ENCODE measurements at regions not wholly inside any gene's neighbourhood (a gene's known extent, or its start where the extent isn't known, plus 50 kb on each side); places are given as distances from the start of the nearest gene placed in this dataset.

- peaks cover 3% of the 10 kb centered on the region for H3K4me1 ChIP-seq (ENCODE audit: control insufficient read depth, extremely low read depth, insufficient read depth, low read length)
- no peaks in the 10 kb centered on the region for H3K9me3 ChIP-seq (ENCODE audit: control insufficient read depth, low read depth, low read length)
- no peak overlapping the region for H3K4me3 ChIP-seq (ENCODE audit: control insufficient read depth in 2 of 3, extremely low read depth in 1 of 3, insufficient read depth in 2 of 3, low read depth in 1 of 3, low read length in 3 of 3)
- DNase-seq (ENCODE audit: low read depth, low spot score): no peak
- no peak for FAIRE-seq
- H2AFZ ChIP-seq (ENCODE audit: control insufficient read depth, low read length): peak overlapping the region; percentile 24
- no peaks in the 10 kb centered on the region for H3K79me2 ChIP-seq (ENCODE audit: control insufficient read depth, insufficient read depth, low read length)
- H3K9me1 ChIP-seq (ENCODE audit: control insufficient read depth, extremely low read depth, insufficient read depth, low read length): peaks cover 3% of the 10 kb centered on the region
- TF ChIP-seq CTCF (optimal IDR thresholded peaks at IDR 0.05 in 1 of 3, IDR thresholded peaks at IDR 0.05 in 1 of 3, conservative IDR thresholded peaks at IDR 0.05 in 1 of 3; ENCODE audit: extremely low read depth in 1 of 3, insufficient read depth in 2 of 3, low read length in 3 of 3) (no peak), EZH2 (IDR thresholded peaks at IDR 0.05; ENCODE audit: low read length) (no peak)
- H3K27ac ChIP-seq (ENCODE audit: control insufficient read depth, insufficient read depth, low read length): no peak overlapping the region
- dilution Hi-C loops (cut with MboI; ENCODE audit: extremely low pct_ligation_motif_present, low sequenced_read_pairs): no loop called here
- no peaks in the 10 kb centered on the region for H4K20me1 ChIP-seq (ENCODE audit: control insufficient read depth, extremely low read depth, insufficient read depth, low read length)
- peaks cover 18% of the 10 kb centered on the region for H3K27me3 ChIP-seq (ENCODE audit: control insufficient read depth, extremely low read depth, insufficient read depth, low read length)
- no peak overlapping the region for H3K9ac ChIP-seq (ENCODE audit: control insufficient read depth, extremely low read depth, insufficient read depth, low read length)
- H3K4me2 ChIP-seq (ENCODE audit: control insufficient read depth, extremely low read depth, insufficient read depth, low read depth, low read length): peak overlapping the region; percentile 25
- H3K36me3 ChIP-seq (ENCODE audit: control insufficient read depth in 2 of 2, extremely low read depth in 1 of 2, insufficient read depth in 2 of 2, low read length in 2 of 2): no peaks in the 10 kb centered on the region
Measured at GRCh38 chr9:113741886-113742854, 133.9 kb upstream of the ZNF618 start.

- no peak for TF ChIP-seq CTCF (optimal IDR thresholded peaks at IDR 0.05 in 1 of 3, IDR thresholded peaks at IDR 0.05 in 1 of 3, conservative IDR thresholded peaks at IDR 0.05 in 1 of 3; ENCODE audit: extremely low read depth in 1 of 3, insufficient read depth in 2 of 3, low read length in 3 of 3)
- no peak for TF ChIP-seq EZH2 (IDR thresholded peaks at IDR 0.05; ENCODE audit: low read length)
- Histone ChIP-seq H3K4me2 (ENCODE audit: control insufficient read depth, extremely low read depth, insufficient read depth, low read depth, low read length) (peak overlapping the region; percentile 25), H3K27ac (ENCODE audit: control insufficient read depth, insufficient read depth, low read length) (no peak overlapping the region), H4K20me1 (ENCODE audit: control insufficient read depth, extremely low read depth, insufficient read depth, low read length) (no peaks in the 10 kb centered on the region), H3K36me3 (ENCODE audit: control insufficient read depth in 2 of 2, extremely low read depth in 1 of 2, insufficient read depth in 2 of 2, low read length in 2 of 2) (no peaks in the 10 kb centered on the region), H3K4me3 (ENCODE audit: control insufficient read depth in 2 of 3, extremely low read depth in 1 of 3, insufficient read depth in 2 of 3, low read depth in 1 of 3, low read length in 3 of 3) (no peak overlapping the region), H3K9ac (ENCODE audit: control insufficient read depth, extremely low read depth, insufficient read depth, low read length) (no peak overlapping the region), H2AFZ (ENCODE audit: control insufficient read depth, low read length) (no peak overlapping the region), H3K4me1 (ENCODE audit: control insufficient read depth, extremely low read depth, insufficient read depth, low read length) (peaks cover 3% of the 10 kb centered on the region), H3K79me2 (ENCODE audit: control insufficient read depth, insufficient read depth, low read length) (no peaks in the 10 kb centered on the region), H3K27me3 (ENCODE audit: control insufficient read depth, extremely low read depth, insufficient read depth, low read length) (peaks cover 18% of the 10 kb centered on the region), H3K9me3 (ENCODE audit: control insufficient read depth, low read depth, low read length) (no peaks in the 10 kb centered on the region), H3K9me1 (ENCODE audit: control insufficient read depth, extremely low read depth, insufficient read depth, low read length) (peaks cover 3% of the 10 kb centered on the region)
- FAIRE-seq (no peak), DNase-seq (ENCODE audit: low read depth, low spot score) (no peak)
- dilution Hi-C loops (cut with MboI; ENCODE audit: extremely low pct_ligation_motif_present, low sequenced_read_pairs): no loop called here
Measured at GRCh38 chr9:113742878-113743277, 133.2 kb upstream of the ZNF618 start.

Data from keratinocyte (primary cell).